ENCODE measurements at regions not wholly inside any gene's neighbourhood (a gene's known extent, or its start where the extent isn't known, plus 50 kb on each side); places are given as distances from the start of the nearest gene placed in this dataset.

- no peaks in the 10 kb centered on the region for H3K36me3 ChIP-seq (replicated peaks in 1 of 2; ENCODE audit: control extremely low read depth in 1 of 2, control insufficient read depth in 1 of 2, extremely low read depth in 1 of 2, insufficient read depth in 2 of 2, low read length in 1 of 2)
- Mint-ChIP-seq H3K27ac (no peak overlapping the region), H3K9me3 (ENCODE audit: insufficient read depth) (no peaks in the 10 kb centered on the region), H3K4me1 (no peaks in the 10 kb centered on the region), H3K27me3 (peaks cover 12% of the 10 kb centered on the region), H3K4me3 (no peak overlapping the region)
- H3K9ac ChIP-seq (ENCODE audit: low read length), result no peak overlapping the region
- DNase-seq (no peak), ATAC-seq (ENCODE audit: low read depth) (no peak)
- 83% methylated on average over 1 of the region's 1 CpG for WGBS (ENCODE audit: insufficient coverage)
- no peak overlapping the region for H3K4me2 ChIP-seq (replicated peaks; ENCODE audit: low read depth, low read length, poor library complexity, severe bottlenecking)
- no peaks in the 10 kb centered on the region for H4K20me1 ChIP-seq (ENCODE audit: control insufficient read depth, insufficient read depth, low read length, poor library complexity, severe bottlenecking)
- no peak overlapping the region for H3K4me3 ChIP-seq (ENCODE audit: control extremely low read depth in 1 of 5, extremely low read depth in 1 of 5, insufficient read depth in 1 of 5, low read depth in 2 of 5, low read length in 4 of 5)
- intact Hi-C loops (cut with micrococcal nuclease), result no loop called here
- H3K4me1 ChIP-seq (ENCODE audit: control insufficient read depth in 2 of 2, insufficient read depth in 2 of 2, low read length in 2 of 2), result no peaks in the 10 kb centered on the region
- no peak overlapping the region for H2AFZ ChIP-seq (ENCODE audit: insufficient read depth, low read depth, low read length, poor library complexity, severe bottlenecking)
- TF ChIP-seq EZH2 (IDR thresholded peaks at IDR 0.05; ENCODE audit: borderline replicate concordance, insufficient read depth, low read depth, low read length, poor library complexity, severe bottlenecking), result no peak
- TF ChIP-seq CTCF (IDR thresholded peaks at IDR 0.05), result no peak
- H3K9me3 ChIP-seq (ENCODE audit: control extremely low read depth in 1 of 3, control insufficient read depth in 2 of 3, insufficient read depth in 1 of 3, low read length in 2 of 3), result peaks cover 0 to 5% (median 0%) of the 10 kb centered on the region in 3 donors
- H3K79me2 ChIP-seq (ENCODE audit: control insufficient read depth, insufficient read depth, low read length), result no peaks in the 10 kb centered on the region
- ChIA-PET POLR2A (no interaction called here), CTCF (interaction anchor here (0.5 kb wide), 1 partner anchor 110 kb away, joined by 6 read pairs; no protein-coding TSS in a partner anchor)
- H3K27me3 ChIP-seq (replicated peaks in 1 of 4; ENCODE audit: control extremely low read depth in 1 of 4, control insufficient read depth in 3 of 4, insufficient read depth in 4 of 4, low read length in 3 of 4), result no peaks in the 10 kb centered on the region
- no peak overlapping the region for H3K27ac ChIP-seq (ENCODE audit: low read length in 2 of 2)
Observed at GRCh38 chr1:201598973-201599372, 60.0 kb downstream of the NAV1 start.

GRCh38 chr1:201599548-201599947 is 60.6 kb downstream of the NAV1 start:
- Histone ChIP-seq H3K9ac (ENCODE audit: low read length) (no peak overlapping the region), H3K27ac (ENCODE audit: low read length in 2 of 2) (no peak overlapping the region), H3K9me3 (ENCODE audit: control extremely low read depth in 1 of 3, control insufficient read depth in 2 of 3, insufficient read depth in 1 of 3, low read length in 2 of 3) (peaks cover 0 to 5% (median 0%) of the 10 kb centered on the region in 3 donors), H2AFZ (ENCODE audit: insufficient read depth, low read depth, low read length, poor library complexity, severe bottlenecking) (no peak overlapping the region), H3K4me3 (ENCODE audit: control extremely low read depth in 1 of 5, extremely low read depth in 1 of 5, insufficient read depth in 1 of 5, low read depth in 2 of 5, low read length in 4 of 5) (no peak overlapping the region), H3K4me1 (ENCODE audit: control insufficient read depth in 2 of 2, insufficient read depth in 2 of 2, low read length in 2 of 2) (no peaks in the 10 kb centered on the region), H3K79me2 (ENCODE audit: control insufficient read depth, insufficient read depth, low read length) (no peaks in the 10 kb centered on the region), H3K36me3 (replicated peaks in 1 of 2; ENCODE audit: control extremely low read depth in 1 of 2, control insufficient read depth in 1 of 2, extremely low read depth in 1 of 2, insufficient read depth in 2 of 2, low read length in 1 of 2) (no peaks in the 10 kb centered on the region), H3K4me2 (replicated peaks; ENCODE audit: low read depth, low read length, poor library complexity, severe bottlenecking) (no peak overlapping the region), H4K20me1 (ENCODE audit: control insufficient read depth, insufficient read depth, low read length, poor library complexity, severe bottlenecking) (no peaks in the 10 kb centered on the region), H3K27me3 (replicated peaks in 1 of 4; ENCODE audit: control extremely low read depth in 1 of 4, control insufficient read depth in 3 of 4, insufficient read depth in 4 of 4, low read length in 3 of 4) (no peaks in the 10 kb centered on the region)
- Mint-ChIP-seq H3K4me1 (no peaks in the 10 kb centered on the region), H3K4me3 (no peak overlapping the region), H3K9me3 (ENCODE audit: insufficient read depth) (no peaks in the 10 kb centered on the region), H3K27me3 (peaks cover 12% of the 10 kb centered on the region), H3K27ac (no peak overlapping the region)
- intact Hi-C loops (cut with micrococcal nuclease), result no loop called here
- TF ChIP-seq EZH2 (IDR thresholded peaks at IDR 0.05; ENCODE audit: borderline replicate concordance, insufficient read depth, low read depth, low read length, poor library complexity, severe bottlenecking) (no peak), CTCF (IDR thresholded peaks at IDR 0.05) (no peak)
- ChIA-PET CTCF (no interaction called here), POLR2A (no interaction called here)
- no peak for DNase-seq
- no peak for ATAC-seq (ENCODE audit: low read depth)
- WGBS (ENCODE audit: insufficient coverage), result 97% methylated on average over 6 of the region's 8 CpGs

Measured in B cell (primary cell).